Calu3 (cell line): ENCODE measurements at regions not wholly inside any gene's neighbourhood (a gene's known extent, or its start where the extent isn't known, plus 50 kb on each side); places are given as distances from the start of the nearest gene placed in this dataset.
A peak's percentile ranks its signal among the peaks of the same experiment; 100 is the strongest.
"Not testable (repeated sequence)": the region's sequence is repeated elsewhere in the genome, so short reads cannot be mapped to it uniquely, and the experiment has no call there.

Experiments
- BruUV-seq: library from RNA; stranded (reverse); fragments of 400-500 nt; replicated peaks from 2 replicates; lab custom pipeline; 2021; lab: Mats Ljungman, UMichigan
- CTCF ChIA-PET: fragments of 300-600 bp; sonication (Branson Sonifier 250); formaldehyde crosslinking; loops from one replicate; lab custom pipeline; 2022; ENCODE audit warnings: antibody characterized with exemption; lab: Charles Lee
- DNase-seq: peaks from one replicate; pipeline ENCODE4 v3.0.0; 2022
- H3K27ac Mint-ChIP-seq: one replicate; pipeline ENCODE4 v1.8.0; 2022; ENCODE audit warnings: mixed read lengths; ENCODE audit not compliant: unreplicated experiment
- H3K27me3 Mint-ChIP-seq: one replicate; pipeline ENCODE4 v1.8.0; 2022; ENCODE audit warnings: mixed read lengths; ENCODE audit not compliant: unreplicated experiment
- H3K36me3 Mint-ChIP-seq: one replicate; pipeline ENCODE4 v1.8.0; 2022; ENCODE audit warnings: mild to moderate bottlenecking, moderate library complexity, mixed read lengths; ENCODE audit not compliant: insufficient read depth, unreplicated experiment
- H3K4me1 Mint-ChIP-seq: one replicate; pipeline ENCODE4 v1.8.0; 2022; ENCODE audit warnings: mild to moderate bottlenecking, low read depth, mixed read lengths; ENCODE audit not compliant: unreplicated experiment
- H3K4me3 Mint-ChIP-seq: one replicate; pipeline ENCODE4 v1.8.0; 2022; ENCODE audit warnings: mild to moderate bottlenecking, low read depth, moderate library complexity, mixed read lengths; ENCODE audit not compliant: unreplicated experiment
- H3K9me3 Mint-ChIP-seq: one replicate; pipeline ENCODE4 v1.8.0; 2022; ENCODE audit warnings: low read depth, mixed read lengths; ENCODE audit not compliant: unreplicated experiment
- intact Hi-C: fragments of 100-400 bp; cut with micrococcal nuclease; formaldehyde crosslinking; loops from one replicate; pipeline ENCODE4 v1.10.0; 2022; ENCODE audit not compliant: unreplicated experiment
- TF ChIP-seq, protein P1 (sequence below): fragments of 200-600 bp; IDR thresholded peaks from one replicate; pipeline ENCODE4 v1.8.0; 2022; ENCODE audit warnings: antibody characterized with exemption; ENCODE audit not compliant: unreplicated experiment

- Mint-ChIP-seq H3K27me3 (no peaks in the 10 kb centered on the region), H3K27ac (no peak overlapping the region), H3K4me1 (peaks cover 28% of the 10 kb centered on the region), H3K9me3 (peaks cover 7% of the 10 kb centered on the region), H3K36me3 (no peaks in the 10 kb centered on the region), H3K4me3 (no peak overlapping the region)
- intact Hi-C loops = no loop called here
- no peak for DNase-seq
- BruUV-seq = no TSS peak
- CTCF ChIA-PET = interaction anchor here (0.6 kb wide), 1 partner anchor 21 kb away, joined by 5 read pairs; no protein-coding TSS in a partner anchor
- TF ChIP-seq, protein P1, sequence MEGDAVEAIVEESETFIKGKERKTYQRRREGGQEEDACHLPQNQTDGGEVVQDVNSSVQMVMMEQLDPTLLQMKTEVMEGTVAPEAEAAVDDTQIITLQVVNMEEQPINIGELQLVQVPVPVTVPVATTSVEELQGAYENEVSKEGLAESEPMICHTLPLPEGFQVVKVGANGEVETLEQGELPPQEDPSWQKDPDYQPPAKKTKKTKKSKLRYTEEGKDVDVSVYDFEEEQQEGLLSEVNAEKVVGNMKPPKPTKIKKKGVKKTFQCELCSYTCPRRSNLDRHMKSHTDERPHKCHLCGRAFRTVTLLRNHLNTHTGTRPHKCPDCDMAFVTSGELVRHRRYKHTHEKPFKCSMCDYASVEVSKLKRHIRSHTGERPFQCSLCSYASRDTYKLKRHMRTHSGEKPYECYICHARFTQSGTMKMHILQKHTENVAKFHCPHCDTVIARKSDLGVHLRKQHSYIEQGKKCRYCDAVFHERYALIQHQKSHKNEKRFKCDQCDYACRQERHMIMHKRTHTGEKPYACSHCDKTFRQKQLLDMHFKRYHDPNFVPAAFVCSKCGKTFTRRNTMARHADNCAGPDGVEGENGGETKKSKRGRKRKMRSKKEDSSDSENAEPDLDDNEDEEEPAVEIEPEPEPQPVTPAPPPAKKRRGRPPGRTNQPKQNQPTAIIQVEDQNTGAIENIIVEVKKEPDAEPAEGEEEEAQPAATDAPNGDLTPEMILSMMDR = no peak
Measured at GRCh38 chr10:33022691-33023090, 64.7 kb upstream of the ITGB1 start.

DNA sequence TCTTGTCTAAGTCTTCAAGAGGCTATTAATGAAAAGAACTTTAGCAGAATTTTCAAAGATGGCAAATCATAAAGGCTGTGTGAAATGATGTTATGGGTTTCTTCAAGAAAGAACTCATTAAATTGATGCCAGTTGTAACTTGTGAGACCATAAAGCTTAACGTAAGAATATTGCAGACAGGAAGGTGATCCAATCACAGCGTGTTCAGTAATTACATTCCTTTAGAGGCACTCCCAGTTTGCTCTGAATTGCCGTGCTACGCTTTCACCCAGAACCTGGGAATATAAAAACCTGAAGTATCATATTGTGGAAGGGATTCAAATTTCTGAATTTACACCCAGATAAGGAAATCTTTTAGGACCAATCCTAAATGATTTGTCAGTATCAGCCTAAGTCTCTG, 64.1 kb upstream of the ITGB1 start:
- intact Hi-C loops = no loop called here
- no peak overlapping the region for H3K4me3 Mint-ChIP-seq
- CTCF ChIA-PET = interaction anchor here (0.6 kb wide), 1 partner anchor 22 kb away, joined by 5 read pairs; no protein-coding TSS in a partner anchor

DNA sequence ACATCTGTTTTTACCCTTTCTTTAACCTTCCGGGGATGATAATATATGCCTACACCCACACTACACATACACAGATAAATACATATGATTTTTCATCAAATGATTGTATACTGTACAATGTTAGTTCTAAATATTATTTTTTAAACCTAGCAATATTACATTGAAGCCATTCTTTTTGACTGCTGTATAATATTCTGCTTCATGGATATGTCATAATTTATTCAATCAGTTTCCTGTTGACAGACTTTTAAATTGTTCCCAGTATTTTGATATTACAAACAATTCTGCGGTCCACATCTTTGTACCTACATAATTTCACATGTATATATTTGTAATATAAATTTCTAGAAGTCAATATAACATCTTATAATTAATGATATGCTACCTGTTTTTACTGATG, 59.0 kb upstream of the ITGB1 start:
- intact Hi-C loops = no loop called here
- Mint-ChIP-seq H3K27me3 (no peaks in the 10 kb centered on the region), H3K4me3 (no peak overlapping the region), H3K36me3 (no peaks in the 10 kb centered on the region), H3K9me3 (peaks cover 7% of the 10 kb centered on the region), H3K27ac (no peak overlapping the region), H3K4me1 (peaks cover 18% of the 10 kb centered on the region)
- no TSS peak for BruUV-seq
- no peak for DNase-seq
- CTCF ChIA-PET = no interaction called here
- TF ChIP-seq, protein P1 = no peak

More for the DNA sequence above, 64.1 kb upstream of the ITGB1 start:
- H3K4me1 Mint-ChIP-seq = peaks cover 22% of the 10 kb centered on the region
- no peaks in the 10 kb centered on the region for H3K36me3 Mint-ChIP-seq
- H3K27ac Mint-ChIP-seq = no peak overlapping the region
- DNase-seq = no peak
- peaks cover 7% of the 10 kb centered on the region for H3K9me3 Mint-ChIP-seq
- BruUV-seq = no TSS peak
- TF ChIP-seq, protein P1 = no peak
- H3K27me3 Mint-ChIP-seq = no peaks in the 10 kb centered on the region

- intact Hi-C loops = no loop called here
- H3K9me3 Mint-ChIP-seq = peaks cover 7% of the 10 kb centered on the region
- H3K4me3 Mint-ChIP-seq = no peak overlapping the region
- TF ChIP-seq, protein P1 = no peak
- no peaks in the 10 kb centered on the region for H3K27me3 Mint-ChIP-seq
- BruUV-seq = no TSS peak
- CTCF ChIA-PET = no interaction called here
- no peak for DNase-seq
- H3K27ac Mint-ChIP-seq = peak overlapping the region; percentile 27
- H3K4me1 Mint-ChIP-seq = peaks cover 28% of the 10 kb centered on the region
- H3K36me3 Mint-ChIP-seq = no peaks in the 10 kb centered on the region
Measured at GRCh38 chr10:33015761-33016547, 57.9 kb upstream of the ITGB1 start.

- intact Hi-C loops, H3K9me3 Mint-ChIP-seq, CTCF ChIA-PET, BruUV-seq, H3K27ac Mint-ChIP-seq, H3K27me3 Mint-ChIP-seq, DNase-seq, H3K4me3 Mint-ChIP-seq: not testable (repeated sequence)
- Mint-ChIP-seq H3K4me1 (peaks cover 54% of the 10 kb centered on the region), H3K36me3 (peaks cover 19% of the 10 kb centered on the region)
Measured at GRCh38 chr10:33013331-33013730, 55.3 kb upstream of the ITGB1 start.
